ENCODE measurements at regions not wholly inside any gene's neighbourhood (a gene's known extent, or its start where the extent isn't known, plus 50 kb on each side); places are given as distances from the start of the nearest gene placed in this dataset.

GRCh38 chr12:98238515-98239130 is 276.8 kb upstream of the TMPO start:
- intact Hi-C loops (cut with DNase I), result no loop called here
- no peak for DNase-seq

- no peak for DNase-seq
- intact Hi-C loops (cut with DNase I), result no loop called here
Measured at GRCh38 chr12:98243190-98243589, 272.2 kb upstream of the TMPO start.

- intact Hi-C loops (cut with DNase I), result no loop called here
- DNase-seq, result no peak
Measured at GRCh38 chr12:98244136-98244535, 271.3 kb upstream of the TMPO start.

- intact Hi-C loops (cut with DNase I), result no loop called here
- no peak for DNase-seq
Measured at GRCh38 chr12:98253207-98254037, 262.0 kb upstream of the TMPO start.

- intact Hi-C loops (cut with DNase I), result no loop called here
- DNase-seq, result no peak
Measured at GRCh38 chr12:98256830-98257229, 258.6 kb upstream of the TMPO start.

GRCh38 chr12:98259693-98260092 is 255.7 kb upstream of the TMPO start:
- intact Hi-C loops (cut with DNase I), result no loop called here
- DNase-seq, result no peak

- intact Hi-C loops (cut with DNase I), result no loop called here
- DNase-seq, result no peak
Measured at GRCh38 chr12:98260276-98260675, 255.1 kb upstream of the TMPO start.

- intact Hi-C loops (cut with DNase I), result no loop called here
- DNase-seq, result no peak
Measured at GRCh38 chr12:98262902-98263301, 252.5 kb upstream of the TMPO start.

- intact Hi-C loops (cut with DNase I), result no loop called here
- no peak for DNase-seq
Measured at GRCh38 chr12:98274430-98275130, 240.8 kb upstream of the TMPO start.

GRCh38 chr12:98275131-98275475 is 240.3 kb upstream of the TMPO start:
- intact Hi-C loops (cut with DNase I), result no loop called here
- DNase-seq, result no peak

- no peak for DNase-seq
- intact Hi-C loops (cut with DNase I), result no loop called here
Measured at GRCh38 chr12:98280152-98280551, 235.2 kb upstream of the TMPO start.

GRCh38 chr12:98280621-98281020 is 234.8 kb upstream of the TMPO start:
- intact Hi-C loops (cut with DNase I), result no loop called here
- DNase-seq, result no peak

GRCh38 chr12:98291828-98292227 is 223.6 kb upstream of the TMPO start:
- no peak for DNase-seq
- intact Hi-C loops (cut with DNase I), result no loop called here

- DNase-seq, result no peak
- intact Hi-C loops (cut with DNase I), result no loop called here
Measured at GRCh38 chr12:98294051-98294805, 221.2 kb upstream of the TMPO start.

- DNase-seq, result no peak
- intact Hi-C loops (cut with DNase I), result no loop called here
Measured at GRCh38 chr12:98295681-98296080, 219.7 kb upstream of the TMPO start.

GRCh38 chr12:98296462-98297079 is 218.8 kb upstream of the TMPO start:
- DNase-seq, result no peak

GRCh38 chr12:98297538-98297937 is 217.9 kb upstream of the TMPO start:
- intact Hi-C loops (cut with DNase I), result no loop called here
- DNase-seq, result no peak

More at GRCh38 chr12:98296462-98297079, 218.8 kb upstream of the TMPO start:
- intact Hi-C loops (cut with DNase I), result no loop called here

- no peak for DNase-seq
- intact Hi-C loops (cut with DNase I), result no loop called here
Measured at GRCh38 chr12:98308141-98308540, 207.2 kb upstream of the TMPO start.

- intact Hi-C loops (cut with DNase I), result no loop called here
- DNase-seq, result no peak
Measured at GRCh38 chr12:98317939-98318899, 197.2 kb upstream of the TMPO start.
